ENCODE measurements at regions not wholly inside any gene's neighbourhood (a gene's known extent, or its start where the extent isn't known, plus 50 kb on each side); places are given as distances from the start of the nearest gene placed in this dataset.
"Not testable (repeated sequence)": the region's sequence is repeated elsewhere in the genome, so short reads cannot be mapped to it uniquely, and the experiment has no call there.

GRCh38 chr11:106311531-106312230, 234.2 kb downstream of the AASDHPPT start:
- DNase-seq (ENCODE audit: low spot score in 2 of 2) = no peak
- H3K36me3 ChIP-seq = no peaks in the 10 kb centered on the region
- no peaks in the 10 kb centered on the region for H3K27me3 ChIP-seq
- no peak overlapping the region for H3K4me3 ChIP-seq
- H3K9me3 ChIP-seq = no peaks in the 10 kb centered on the region
- no peak overlapping the region for H3K27ac ChIP-seq
- no peak for TF ChIP-seq CTCF (IDR thresholded peaks at IDR 0.05)
- no peaks in the 10 kb centered on the region for H3K4me1 ChIP-seq
- intact Hi-C loops (cut with DNase I) = no loop called here

- H3K36me3 ChIP-seq; H3K27me3 ChIP-seq; H3K9me3 ChIP-seq; H3K4me3 ChIP-seq; intact Hi-C loops (cut with DNase I); DNase-seq (ENCODE audit: low spot score in 2 of 2); H3K4me1 ChIP-seq; H3K27ac ChIP-seq: not testable (repeated sequence)
These were observed 239.8 kb downstream of the AASDHPPT start for GRCh38 chr11:106317208-106317773.

GRCh38 chr11:106321601-106322000, 244.1 kb downstream of the AASDHPPT start:
- no peak overlapping the region for H3K4me3 ChIP-seq

GRCh38 chr11:106322106-106322505, 244.6 kb downstream of the AASDHPPT start:
- H3K27me3 ChIP-seq = no peaks in the 10 kb centered on the region
- H3K4me1 ChIP-seq = no peaks in the 10 kb centered on the region
- intact Hi-C loops (cut with DNase I) = no loop called here
- no peak overlapping the region for H3K27ac ChIP-seq
- no peaks in the 10 kb centered on the region for H3K36me3 ChIP-seq
- TF ChIP-seq CTCF (IDR thresholded peaks at IDR 0.05) = no peak
- H3K4me3 ChIP-seq = no peak overlapping the region
- no peaks in the 10 kb centered on the region for H3K9me3 ChIP-seq
- DNase-seq (ENCODE audit: low spot score in 2 of 2) = no peak

More at GRCh38 chr11:106321601-106322000, 244.1 kb downstream of the AASDHPPT start:
- intact Hi-C loops (cut with DNase I) = no loop called here
- H3K27me3 ChIP-seq = no peaks in the 10 kb centered on the region
- no peaks in the 10 kb centered on the region for H3K36me3 ChIP-seq
- H3K4me1 ChIP-seq = no peaks in the 10 kb centered on the region
- DNase-seq (ENCODE audit: low spot score in 2 of 2) = no peak
- H3K27ac ChIP-seq = no peak overlapping the region
- TF ChIP-seq CTCF (IDR thresholded peaks at IDR 0.05) = no peak
- no peaks in the 10 kb centered on the region for H3K9me3 ChIP-seq

- intact Hi-C loops (cut with DNase I) = no loop called here
- Histone ChIP-seq H3K27ac (no peak overlapping the region), H3K4me3 (no peak overlapping the region), H3K4me1 (no peaks in the 10 kb centered on the region), H3K9me3 (no peaks in the 10 kb centered on the region), H3K27me3 (no peaks in the 10 kb centered on the region), H3K36me3 (no peaks in the 10 kb centered on the region)
- no peak for DNase-seq (ENCODE audit: low spot score in 2 of 2)
- TF ChIP-seq CTCF (IDR thresholded peaks at IDR 0.05) = no peak
These were observed 248.6 kb downstream of the AASDHPPT start for GRCh38 chr11:106326087-106326486.

GRCh38 chr11:106327134-106327533, 249.7 kb downstream of the AASDHPPT start:
- TF ChIP-seq CTCF (IDR thresholded peaks at IDR 0.05) = no peak
- DNase-seq (ENCODE audit: low spot score in 2 of 2) = no peak
- no peaks in the 10 kb centered on the region for H3K27me3 ChIP-seq
- H3K27ac ChIP-seq = no peak overlapping the region
- no peaks in the 10 kb centered on the region for H3K36me3 ChIP-seq
- intact Hi-C loops (cut with DNase I) = no loop called here
- no peak overlapping the region for H3K4me3 ChIP-seq
- H3K9me3 ChIP-seq = no peaks in the 10 kb centered on the region
- no peaks in the 10 kb centered on the region for H3K4me1 ChIP-seq

Measured in ascending aorta (tissue), 2 donors.